Small intestine (tissue), 7 donors: ENCODE measurements at regions not wholly inside any gene's neighbourhood (a gene's known extent, or its start where the extent isn't known, plus 50 kb on each side); places are given as distances from the start of the nearest gene placed in this dataset.

Experiments used
- DNase-seq, 2 donors: peaks; one replicate each; pipeline versions ENCODE4 v3.0.0 to v3.0.0-alpha.2; 2013
- FAIRE-seq: peaks from 2 replicates; lab custom pipeline; 2012; peaks lifted over from hg19 to GRCh38; lab: Jason Lieb, UNC
- H3K27ac ChIP-seq, 3 donors: one replicate each; pipeline ENCODE4 v1.5.1; 2013; ENCODE audit warnings: low read length in 2 of 3, mild to moderate bottlenecking in 2 of 3, control low read depth in 1 of 3, inconsistent platforms in 1 of 3, low read depth in 1 of 3, moderate library complexity in 1 of 3
- H3K27me3 ChIP-seq, 3 donors: one replicate each; pipeline ENCODE4 v1.6.1; 2013; ENCODE audit warnings: low read length in 3 of 3, inconsistent platforms in 1 of 3; ENCODE audit not compliant: control insufficient read depth in 3 of 3, insufficient read depth in 3 of 3
- H3K36me3 ChIP-seq, 3 donors: one replicate each; pipeline ENCODE4 v1.6.1; 2013; ENCODE audit warnings: low read length in 3 of 3, inconsistent platforms in 1 of 3, low read depth in 1 of 3, mild to moderate bottlenecking in 1 of 3, moderate library complexity in 1 of 3; ENCODE audit not compliant: control insufficient read depth in 3 of 3, insufficient read depth in 2 of 3
- H3K4me1 ChIP-seq, 3 donors: one replicate each; pipeline ENCODE4 v1.6.1; 2013; ENCODE audit warnings: low read length in 2 of 3, inconsistent platforms in 1 of 3, low read depth in 1 of 3, mild to moderate bottlenecking in 1 of 3, moderate library complexity in 1 of 3; ENCODE audit not compliant: control insufficient read depth in 3 of 3, insufficient read depth in 2 of 3
- H3K4me3 ChIP-seq, 3 donors: one replicate each; pipeline ENCODE4 v1.5.1; 2013; ENCODE audit warnings: low read length in 3 of 3, control low read depth in 1 of 3, inconsistent platforms in 1 of 3, low read depth in 1 of 3, mild to moderate bottlenecking in 1 of 3, moderate library complexity in 1 of 3
- H3K9me3 ChIP-seq, 2 donors: one replicate each; pipeline ENCODE4 v1.6.1; 2013; ENCODE audit warnings: low read depth in 1 of 2, low read length in 1 of 2; ENCODE audit not compliant: control insufficient read depth in 2 of 2, insufficient read depth in 1 of 2
- WGBS, 3 donors: extraction: QIAGEN DNeasy Blood & Tissue Kit; methylation state at CpG; one replicate each; pipeline ENCODE4 v1.1.7; 2013; 5-methylcytosine and 5-hydroxymethylcytosine counted together
- donor health status: healthy with polysubstance abuse.
- donor health status: control.
- donor health status: control.
- donor health status: Bipolar disorder and iron deficiency.
- donor health status: healthy.

- peaks cover 0 to 3% (median 0%) of the 10 kb centered on the region in 3 donors for H3K27me3 ChIP-seq
- no peak for DNase-seq
- no peaks in the 10 kb centered on the region for H3K9me3 ChIP-seq
- H3K27ac ChIP-seq: no peak overlapping the region
- WGBS, 3 donors: 43 to 71% (median 70%) methylated on average over 1 of the region's 1 CpG
- no peaks in the 10 kb centered on the region for H3K36me3 ChIP-seq
- FAIRE-seq: no peak
- no peaks in the 10 kb centered on the region for H3K4me1 ChIP-seq
- no peak overlapping the region for H3K4me3 ChIP-seq
These were observed 299.2 kb downstream of the INSIG2 start for GRCh38 chr2:118387509-118387908.

- peaks cover 0 to 3% (median 0%) of the 10 kb centered on the region in 3 donors for H3K27me3 ChIP-seq
- no peak overlapping the region for H3K4me3 ChIP-seq
- H3K27ac ChIP-seq: no peak overlapping the region
- no peaks in the 10 kb centered on the region for H3K36me3 ChIP-seq
- no peaks in the 10 kb centered on the region for H3K9me3 ChIP-seq
- no peaks in the 10 kb centered on the region for H3K4me1 ChIP-seq
- DNase-seq (no peak), FAIRE-seq (no peak)
- 77 to 83% (median 80%) methylated on average over 9 of the region's 9 CpGs for WGBS, 3 donors
These were observed 298.5 kb downstream of the INSIG2 start for GRCh38 chr2:118386641-118387302.

DNA sequence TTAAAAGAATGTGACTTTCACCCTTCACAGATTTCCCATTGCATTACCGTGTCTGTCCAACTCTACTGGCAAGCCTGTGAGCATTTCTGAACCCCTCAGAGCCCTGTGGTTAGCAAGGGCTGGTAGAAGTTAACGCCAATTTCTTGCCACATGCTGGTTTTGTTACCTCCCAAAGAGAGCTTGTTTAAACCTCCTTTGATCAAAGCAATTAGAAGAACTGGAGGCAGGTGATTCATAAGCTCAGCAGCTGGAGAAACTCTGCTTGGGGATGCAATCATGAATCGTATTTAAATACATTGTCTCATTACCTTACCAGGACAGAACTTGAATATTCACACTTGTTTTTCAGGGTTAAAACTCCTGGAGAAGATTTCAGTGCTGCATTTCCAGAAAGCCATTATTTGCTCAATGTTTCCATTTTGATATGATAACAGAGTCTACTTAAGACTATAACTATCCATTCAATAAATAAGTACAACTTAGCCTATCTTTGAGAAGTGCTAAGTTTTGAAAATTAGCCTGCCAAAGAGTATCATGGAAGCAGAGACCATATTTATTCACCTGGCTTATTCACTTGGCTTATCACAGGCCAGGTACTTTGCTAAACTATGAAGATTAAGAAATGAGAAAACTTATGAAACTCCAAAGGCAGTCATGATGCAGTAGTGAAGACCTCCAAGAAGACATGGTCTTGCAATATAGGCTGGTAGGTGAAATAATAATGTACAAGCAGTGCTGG is 292.8 kb downstream of the INSIG2 start:
- FAIRE-seq: no peak
- 47 to 56% (median 54%) methylated on average over 3 of the region's 3 CpGs for WGBS, 3 donors

GRCh38 chr2:118375907-118376485 is 287.7 kb downstream of the INSIG2 start:
- Histone ChIP-seq H3K4me1 (no peaks in the 10 kb centered on the region), H3K27ac (no peak overlapping the region), H3K27me3 (peaks cover 0 to 16% (median 0%) of the 10 kb centered on the region in 3 donors), H3K4me3 (no peak overlapping the region), H3K36me3 (no peaks in the 10 kb centered on the region), H3K9me3 (no peaks in the 10 kb centered on the region)
- DNase-seq: no peak
- no peak for FAIRE-seq
- WGBS, 3 donors: 82 to 88% (median 85%) methylated on average over 10 of the region's 10 CpGs

More for the DNA sequence above, 292.8 kb downstream of the INSIG2 start:
- H3K9me3 ChIP-seq: no peaks in the 10 kb centered on the region
- H3K27me3 ChIP-seq: peaks cover 0 to 7% (median 0%) of the 10 kb centered on the region in 3 donors
- H3K27ac ChIP-seq: no peak overlapping the region
- H3K4me3 ChIP-seq: no peak overlapping the region
- H3K4me1 ChIP-seq: no peaks in the 10 kb centered on the region
- no peaks in the 10 kb centered on the region for H3K36me3 ChIP-seq
- DNase-seq: no peak

DNA sequence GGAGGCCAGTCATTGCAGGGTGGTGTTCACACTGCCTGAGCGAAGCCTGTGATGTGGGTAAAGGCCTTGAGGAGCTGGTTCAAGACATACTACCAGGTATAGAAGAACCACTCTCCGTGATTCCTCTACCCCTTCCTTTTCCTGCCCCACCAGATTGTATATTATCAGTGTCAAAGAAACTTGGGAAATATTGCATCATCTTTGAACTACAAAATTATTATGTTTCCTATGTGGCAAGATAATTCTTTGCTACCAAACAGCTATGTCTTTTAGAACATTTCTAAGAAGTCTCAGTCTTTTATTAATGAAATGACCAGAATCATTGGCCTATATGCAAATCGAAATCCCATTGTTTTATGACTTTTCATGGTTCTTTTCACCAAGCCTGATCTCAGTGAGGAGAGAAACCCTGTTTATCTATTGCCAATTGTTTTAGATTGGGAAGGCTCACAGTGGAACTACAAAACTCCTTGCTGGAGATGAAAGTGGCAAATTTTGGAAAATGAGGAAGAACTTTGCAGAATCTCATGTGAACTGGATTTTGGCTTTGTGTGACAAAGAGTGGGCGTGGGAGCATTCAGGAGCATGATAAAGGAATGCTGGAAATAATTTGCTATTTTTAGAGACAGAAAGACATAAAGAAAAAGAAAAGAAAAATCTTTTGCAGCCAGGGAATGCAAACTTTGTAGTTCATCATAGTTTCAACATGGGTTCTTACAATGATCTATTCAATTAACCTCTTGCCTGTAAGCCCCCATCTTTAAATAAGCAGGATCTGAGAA is 286.9 kb downstream of the INSIG2 start:
- Histone ChIP-seq H3K4me3 (no peak overlapping the region), H3K27me3 (peaks cover 0 to 16% (median 0%) of the 10 kb centered on the region in 3 donors), H3K9me3 (no peaks in the 10 kb centered on the region), H3K36me3 (no peaks in the 10 kb centered on the region), H3K27ac (no peak overlapping the region), H3K4me1 (no peaks in the 10 kb centered on the region)
- 70 to 74% (median 71%) methylated on average over 4 of the region's 4 CpGs for WGBS, 3 donors
- FAIRE-seq (no peak), DNase-seq (no peak)

DNA sequence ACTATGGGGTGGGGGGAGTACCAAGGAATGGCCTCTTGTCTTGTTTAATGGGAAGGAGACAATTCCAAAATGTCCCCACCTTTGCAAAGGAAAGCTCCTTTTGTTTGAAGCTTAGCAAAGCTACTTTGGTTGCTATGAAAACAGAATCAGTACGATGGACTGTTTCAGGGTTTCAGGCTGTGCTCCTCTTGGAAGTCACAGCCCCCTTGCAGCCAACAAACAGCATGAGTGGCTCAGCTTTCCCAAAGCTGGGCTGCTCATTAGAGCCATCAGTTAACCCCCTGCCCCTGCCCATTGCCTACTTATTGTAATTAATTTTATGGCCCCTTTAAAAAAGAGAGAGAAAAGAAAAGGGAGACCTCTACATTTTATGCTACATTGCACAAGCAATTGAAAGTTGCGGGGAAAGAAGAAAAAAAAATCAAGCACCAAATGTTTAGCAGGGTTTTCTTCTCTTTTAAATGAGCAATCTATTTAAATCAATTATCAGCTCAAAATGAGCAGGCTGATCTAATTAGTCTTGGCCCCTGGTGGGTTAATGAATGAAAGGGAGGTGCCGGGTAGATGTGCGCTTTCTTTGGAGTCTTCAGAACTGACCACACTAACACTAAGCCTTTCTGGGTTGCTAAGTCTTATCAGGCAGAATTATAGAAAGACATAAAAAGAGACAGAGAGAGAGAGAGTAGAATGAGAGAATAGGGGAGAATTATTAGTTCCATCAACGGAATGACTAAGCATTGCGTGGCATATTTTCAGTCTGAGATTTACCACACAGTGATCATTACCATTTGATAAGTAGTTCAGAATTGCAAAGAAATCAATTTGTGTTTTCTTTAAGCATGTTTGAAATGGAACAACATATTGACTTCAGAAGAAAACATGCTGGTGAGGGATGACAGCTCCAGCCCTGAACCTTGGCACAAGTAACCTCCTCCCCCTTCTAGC is 284.9 kb downstream of the INSIG2 start:
- FAIRE-seq: no peak
- WGBS, 3 donors: 74 to 88% (median 82%) methylated on average over 6 of the region's 6 CpGs

DNA sequence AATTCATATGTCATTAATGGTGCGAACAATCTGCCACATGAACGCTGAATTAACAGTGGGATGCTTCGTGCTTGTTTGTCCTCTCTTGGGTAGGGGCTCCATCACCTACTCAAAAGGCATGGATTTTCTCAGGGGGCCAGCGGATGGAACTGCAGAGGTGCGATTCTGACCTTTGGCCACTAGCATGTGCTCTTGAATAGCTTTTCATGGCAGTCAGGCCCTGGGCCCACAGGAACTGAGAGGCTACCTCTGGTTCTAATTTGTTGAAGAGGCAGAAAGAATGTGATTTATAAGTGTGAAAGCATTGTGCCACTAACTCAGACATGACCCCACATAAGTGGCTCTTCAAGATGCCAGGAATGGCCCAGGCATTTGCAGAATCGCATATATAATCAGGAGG is 283.2 kb downstream of the INSIG2 start:
- WGBS, 3 donors: 13 to 33% (median 22%) methylated on average over 6 of the region's 6 CpGs
- H3K27me3 ChIP-seq: peaks cover 0 to 14% (median 0%) of the 10 kb centered on the region in 3 donors
- H3K4me3 ChIP-seq: no peak overlapping the region
- no peaks in the 10 kb centered on the region for H3K36me3 ChIP-seq
- H3K27ac ChIP-seq: no peak overlapping the region
- no peak for FAIRE-seq
- no peaks in the 10 kb centered on the region for H3K4me1 ChIP-seq
- no peaks in the 10 kb centered on the region for H3K9me3 ChIP-seq
- DNase-seq: peak; percentile 18 to 31

More for the DNA sequence above, 284.9 kb downstream of the INSIG2 start:
- Histone ChIP-seq H3K27me3 (peaks cover 0 to 16% (median 0%) of the 10 kb centered on the region in 3 donors), H3K36me3 (no peaks in the 10 kb centered on the region), H3K27ac (no peak overlapping the region), H3K4me1 (no peaks in the 10 kb centered on the region), H3K9me3 (no peaks in the 10 kb centered on the region), H3K4me3 (no peak overlapping the region)
- DNase-seq: no peak
